HEK293 (cell line): ENCODE measurements at regions not wholly inside any gene's neighbourhood (a gene's known extent, or its start where the extent isn't known, plus 50 kb on each side); places are given as distances from the start of the nearest gene placed in this dataset.

Experiments
- CTCF ChIA-PET: fragments of 350-600 bp; formaldehyde crosslinking; extraction: SDS; loops from one replicate; lab custom pipeline; 2021; ENCODE audit warnings: antibody characterized with exemption; lab: Yijun Ruan, JAX
- POLR2A ChIA-PET: fragments of 300-600 bp; formaldehyde crosslinking; extraction: SDS; loops from one replicate; lab custom pipeline; 2020; ENCODE audit warnings: antibody characterized with exemption, inconsistent platforms; lab: Yijun Ruan, JAX
- H3K27ac ChIP-seq: fragments of 200-500 bp; sonication (Bioruptor generic); 2 replicates; pipeline ENCODE4 v1.5.1; 2014; ENCODE audit warnings: low read depth, low read length, control low read depth, inconsistent platforms; ENCODE audit errors: extremely low read depth
- H3K36me3 ChIP-seq, 2 experiments: fragments of 200-500 bp in 1 of 2; sonication (Bioruptor generic) in 1 of 2; 1 replicate in 1 of 2; 2 replicates in 1 of 2; pipeline ENCODE4 v1.5.1; 2014 to 2017; ENCODE audit warnings: inconsistent platforms in 2 of 2, low read length in 2 of 2; ENCODE audit not compliant: control insufficient read depth in 2 of 2, insufficient read depth in 1 of 2
- H3K4me1 ChIP-seq: fragments of 200-500 bp; sonication (Bioruptor generic); 2 replicates; pipeline ENCODE4 v1.5.1; 2014; ENCODE audit warnings: mild to moderate bottlenecking, low read length, inconsistent platforms; ENCODE audit not compliant: control insufficient read depth, insufficient read depth
- H3K4me3 ChIP-seq: 2 replicates; pipeline ENCODE4 v1.5.1; 2011; ENCODE audit warnings: low read depth, mild to moderate bottlenecking, control low read depth, low read length, moderate library complexity
- H3K9me3 ChIP-seq: fragments of 200-500 bp; sonication (Bioruptor generic); 2 replicates; pipeline ENCODE4 v1.5.1; 2014; ENCODE audit warnings: low read depth, low read length, inconsistent platforms; ENCODE audit not compliant: control insufficient read depth, insufficient read depth
- KLF17 ChIP-seq: fragments of 450-650 bp; formaldehyde crosslinking; IDR thresholded peaks from 2 replicates; pipeline ENCODE4 v1.5.1; 2016; ENCODE audit warnings: missing biosample characterization, missing genetic modification characterization
- MYNN ChIP-seq: fragments of 450-650 bp; formaldehyde crosslinking; IDR thresholded peaks from 2 replicates; pipeline ENCODE4 v1.5.1; 2016; ENCODE audit warnings: missing biosample characterization, missing genetic modification characterization, borderline replicate concordance
- RBAK ChIP-seq: fragments of 450-650 bp; formaldehyde crosslinking; IDR thresholded peaks from 2 replicates; pipeline ENCODE4 v1.5.1; 2016; ENCODE audit warnings: missing biosample characterization, missing genetic modification characterization
- REPIN1 ChIP-seq: fragments of 450-650 bp; formaldehyde crosslinking; IDR thresholded peaks from 2 replicates; pipeline ENCODE4 v1.5.1; 2017; ENCODE audit warnings: missing biosample characterization, missing genetic modification characterization, low read depth
- SP2 ChIP-seq: fragments of 450-650 bp; formaldehyde crosslinking; IDR thresholded peaks from 2 replicates; pipeline ENCODE4 v1.5.1; 2016; ENCODE audit warnings: missing biosample characterization, missing genetic modification characterization
- ZBTB49 ChIP-seq: fragments of 450-650 bp; formaldehyde crosslinking; IDR thresholded peaks from 2 replicates; pipeline ENCODE4 v1.5.1; 2016; ENCODE audit warnings: missing biosample characterization, missing genetic modification characterization, low read depth
- ZFP37 ChIP-seq: fragments of 450-650 bp; formaldehyde crosslinking; IDR thresholded peaks from 2 replicates; pipeline ENCODE4 v1.5.1; 2016; ENCODE audit warnings: missing biosample characterization, missing genetic modification characterization
- ZNF24 ChIP-seq: fragments of 450-650 bp; formaldehyde crosslinking; IDR thresholded peaks from 2 replicates; pipeline ENCODE4 v1.5.1; 2016; ENCODE audit warnings: missing biosample characterization, missing genetic modification characterization
- ZNF324 ChIP-seq: fragments of 450-650 bp; formaldehyde crosslinking; IDR thresholded peaks from 2 replicates; pipeline ENCODE4 v1.5.1; 2016; ENCODE audit warnings: missing biosample characterization, missing genetic modification characterization
- ZNF423 ChIP-seq: fragments of 450-650 bp; formaldehyde crosslinking; IDR thresholded peaks from 2 replicates; pipeline ENCODE4 v1.5.1; 2016; ENCODE audit warnings: missing biosample characterization, missing genetic modification characterization
- ZNF426 ChIP-seq: fragments of 450-650 bp; formaldehyde crosslinking; IDR thresholded peaks from 2 replicates; pipeline ENCODE4 v1.5.1; 2017; ENCODE audit warnings: missing biosample characterization, missing genetic modification characterization, mild to moderate bottlenecking, inconsistent platforms, moderate library complexity
- ZNF48 ChIP-seq: fragments of 450-650 bp; formaldehyde crosslinking; IDR thresholded peaks from 2 replicates; pipeline ENCODE4 v1.5.1; 2016; ENCODE audit warnings: missing biosample characterization, missing genetic modification characterization
- ZNF501 ChIP-seq: fragments of 450-650 bp; formaldehyde crosslinking; IDR thresholded peaks from 2 replicates; pipeline ENCODE4 v1.5.1; 2016; ENCODE audit warnings: missing biosample characterization, missing genetic modification characterization
- ZNF544 ChIP-seq: fragments of 450-650 bp; formaldehyde crosslinking; IDR thresholded peaks from 2 replicates; pipeline ENCODE4 v1.5.0; 2017; ENCODE audit warnings: missing biosample characterization, missing genetic modification characterization
- ZNF558 ChIP-seq: fragments of 450-650 bp; formaldehyde crosslinking; IDR thresholded peaks from 2 replicates; pipeline ENCODE4 v1.5.1; 2016; ENCODE audit warnings: missing biosample characterization, missing genetic modification characterization
- ZNF621 ChIP-seq: fragments of 450-650 bp; formaldehyde crosslinking; IDR thresholded peaks from 2 replicates; pipeline ENCODE4 v1.5.1; 2017; ENCODE audit warnings: missing biosample characterization, missing genetic modification characterization
- ZNF623 ChIP-seq: fragments of 450-650 bp; formaldehyde crosslinking; IDR thresholded peaks from 2 replicates; pipeline ENCODE4 v1.5.1; 2016; ENCODE audit warnings: missing biosample characterization, missing genetic modification characterization
- ZNF660 ChIP-seq: fragments of 450-650 bp; IDR thresholded peaks from 2 replicates; pipeline ENCODE4 v1.5.1; 2018; ENCODE audit warnings: missing biosample characterization, mild to moderate bottlenecking, missing genetic modification characterization
- ZSCAN18 ChIP-seq: fragments of 450-650 bp; formaldehyde crosslinking; IDR thresholded peaks from 2 replicates; pipeline ENCODE4 v1.5.1; 2016; ENCODE audit warnings: missing biosample characterization, missing genetic modification characterization
- ZSCAN30 ChIP-seq: fragments of 450-650 bp; IDR thresholded peaks from 2 replicates; pipeline ENCODE4 v1.5.1; 2018; ENCODE audit warnings: missing biosample characterization, mild to moderate bottlenecking, missing genetic modification characterization, moderate library complexity
- TF ChIP-seq, protein P1 (sequence below): fragments of 450-650 bp; formaldehyde crosslinking; IDR thresholded peaks from 2 replicates; pipeline ENCODE4 v1.5.0; 2017; ENCODE audit warnings: missing biosample characterization, missing genetic modification characterization, borderline replicate concordance
- TF ChIP-seq, protein P2 (sequence below): fragments of 450-650 bp; formaldehyde crosslinking; IDR thresholded peaks from 2 replicates; pipeline ENCODE4 v1.5.1; 2017; ENCODE audit warnings: missing biosample characterization, mild to moderate bottlenecking, missing genetic modification characterization, moderate library complexity
- TF ChIP-seq, protein P3 (sequence below): fragments of 450-650 bp; formaldehyde crosslinking; IDR thresholded peaks from 2 replicates; pipeline ENCODE4 v1.5.1; 2017; ENCODE audit warnings: missing biosample characterization, missing genetic modification characterization

- no peak overlapping the region for H3K27ac ChIP-seq
- TF ChIP-seq ZSCAN18 (tag by site-specific recombination) = no peak
- no peak for TF ChIP-seq ZNF660
- no peak for TF ChIP-seq ZNF48 (tag by site-specific recombination)
- no peak for TF ChIP-seq ZSCAN30 (tag by site-specific recombination)
- no peak for TF ChIP-seq ZNF423
- TF ChIP-seq ZNF544 = no peak
- no peak for TF ChIP-seq ZFP37
- TF ChIP-seq, protein P1, sequence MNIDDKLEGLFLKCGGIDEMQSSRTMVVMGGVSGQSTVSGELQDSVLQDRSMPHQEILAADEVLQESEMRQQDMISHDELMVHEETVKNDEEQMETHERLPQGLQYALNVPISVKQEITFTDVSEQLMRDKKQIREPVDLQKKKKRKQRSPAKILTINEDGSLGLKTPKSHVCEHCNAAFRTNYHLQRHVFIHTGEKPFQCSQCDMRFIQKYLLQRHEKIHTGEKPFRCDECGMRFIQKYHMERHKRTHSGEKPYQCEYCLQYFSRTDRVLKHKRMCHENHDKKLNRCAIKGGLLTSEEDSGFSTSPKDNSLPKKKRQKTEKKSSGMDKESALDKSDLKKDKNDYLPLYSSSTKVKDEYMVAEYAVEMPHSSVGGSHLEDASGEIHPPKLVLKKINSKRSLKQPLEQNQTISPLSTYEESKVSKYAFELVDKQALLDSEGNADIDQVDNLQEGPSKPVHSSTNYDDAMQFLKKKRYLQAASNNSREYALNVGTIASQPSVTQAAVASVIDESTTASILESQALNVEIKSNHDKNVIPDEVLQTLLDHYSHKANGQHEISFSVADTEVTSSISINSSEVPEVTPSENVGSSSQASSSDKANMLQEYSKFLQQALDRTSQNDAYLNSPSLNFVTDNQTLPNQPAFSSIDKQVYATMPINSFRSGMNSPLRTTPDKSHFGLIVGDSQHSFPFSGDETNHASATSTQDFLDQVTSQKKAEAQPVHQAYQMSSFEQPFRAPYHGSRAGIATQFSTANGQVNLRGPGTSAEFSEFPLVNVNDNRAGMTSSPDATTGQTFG (tag by site-specific recombination) = no peak
- no peak for TF ChIP-seq KLF17
- TF ChIP-seq ZNF24 (tag by site-specific recombination) = no peak
- no peak for TF ChIP-seq ZNF426 (tag by site-specific recombination)
- no peak for TF ChIP-seq MYNN
- no peaks in the 10 kb centered on the region for H3K36me3 ChIP-seq
- H3K4me3 ChIP-seq = no peak overlapping the region
- CTCF ChIA-PET = interaction anchor here (0.7 kb wide), 1 partner anchor 500 kb away, joined by 3 read pairs; no protein-coding TSS in a partner anchor
- POLR2A ChIA-PET = no interaction called here
- no peaks in the 10 kb centered on the region for H3K4me1 ChIP-seq
- H3K9me3 ChIP-seq = no peaks in the 10 kb centered on the region
Measured at GRCh38 chr9:78896479-78896878, 599.6 kb downstream of the PSAT1 start.

GRCh38 chr9:78898234-78898633 is 601.3 kb downstream of the PSAT1 start:
- ChIA-PET CTCF (no interaction called here), POLR2A (no interaction called here)
- no peak overlapping the region for H3K4me3 ChIP-seq
- no peak overlapping the region for H3K27ac ChIP-seq
- H3K4me1 ChIP-seq = no peaks in the 10 kb centered on the region
- no peaks in the 10 kb centered on the region for H3K9me3 ChIP-seq
- no peaks in the 10 kb centered on the region for H3K36me3 ChIP-seq
- TF ChIP-seq, protein P2, sequence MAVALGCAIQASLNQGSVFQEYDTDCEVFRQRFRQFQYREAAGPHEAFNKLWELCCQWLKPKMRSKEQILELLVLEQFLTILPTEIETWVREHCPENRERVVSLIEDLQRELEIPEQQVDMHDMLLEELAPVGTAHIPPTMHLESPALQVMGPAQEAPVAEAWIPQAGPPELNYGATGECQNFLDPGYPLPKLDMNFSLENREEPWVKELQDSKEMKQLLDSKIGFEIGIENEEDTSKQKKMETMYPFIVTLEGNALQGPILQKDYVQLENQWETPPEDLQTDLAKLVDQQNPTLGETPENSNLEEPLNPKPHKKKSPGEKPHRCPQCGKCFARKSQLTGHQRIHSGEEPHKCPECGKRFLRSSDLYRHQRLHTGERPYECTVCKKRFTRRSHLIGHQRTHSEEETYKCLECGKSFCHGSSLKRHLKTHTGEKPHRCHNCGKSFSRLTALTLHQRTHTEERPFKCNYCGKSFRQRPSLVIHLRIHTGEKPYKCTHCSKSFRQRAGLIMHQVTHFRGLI (tag by site-specific recombination) = no peak
- TF ChIP-seq ZNF501 (tag by site-specific recombination) = no peak
- TF ChIP-seq SP2 (tag by site-specific recombination) = no peak
- TF ChIP-seq RBAK (tag by site-specific recombination) = no peak
- TF ChIP-seq, protein P3, sequence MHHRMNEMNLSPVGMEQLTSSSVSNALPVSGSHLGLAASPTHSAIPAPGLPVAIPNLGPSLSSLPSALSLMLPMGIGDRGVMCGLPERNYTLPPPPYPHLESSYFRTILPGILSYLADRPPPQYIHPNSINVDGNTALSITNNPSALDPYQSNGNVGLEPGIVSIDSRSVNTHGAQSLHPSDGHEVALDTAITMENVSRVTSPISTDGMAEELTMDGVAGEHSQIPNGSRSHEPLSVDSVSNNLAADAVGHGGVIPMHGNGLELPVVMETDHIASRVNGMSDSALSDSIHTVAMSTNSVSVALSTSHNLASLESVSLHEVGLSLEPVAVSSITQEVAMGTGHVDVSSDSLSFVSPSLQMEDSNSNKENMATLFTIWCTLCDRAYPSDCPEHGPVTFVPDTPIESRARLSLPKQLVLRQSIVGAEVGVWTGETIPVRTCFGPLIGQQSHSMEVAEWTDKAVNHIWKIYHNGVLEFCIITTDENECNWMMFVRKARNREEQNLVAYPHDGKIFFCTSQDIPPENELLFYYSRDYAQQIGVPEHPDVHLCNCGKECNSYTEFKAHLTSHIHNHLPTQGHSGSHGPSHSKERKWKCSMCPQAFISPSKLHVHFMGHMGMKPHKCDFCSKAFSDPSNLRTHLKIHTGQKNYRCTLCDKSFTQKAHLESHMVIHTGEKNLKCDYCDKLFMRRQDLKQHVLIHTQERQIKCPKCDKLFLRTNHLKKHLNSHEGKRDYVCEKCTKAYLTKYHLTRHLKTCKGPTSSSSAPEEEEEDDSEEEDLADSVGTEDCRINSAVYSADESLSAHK = no peak
- no peak for TF ChIP-seq ZNF623 (tag by site-specific recombination)
- no peak for TF ChIP-seq ZNF558 (tag by site-specific recombination)
- no peak for TF ChIP-seq ZNF324 (tag by site-specific recombination)
- TF ChIP-seq ZNF621 (tag by site-specific recombination) = no peak
- no peak for TF ChIP-seq ZBTB49
- TF ChIP-seq REPIN1 (tag by site-specific recombination) = no peak
